OCI-LY7 (cell line): ENCODE measurements at regions not wholly inside any gene's neighbourhood (a gene's known extent, or its start where the extent isn't known, plus 50 kb on each side); places are given as distances from the start of the nearest gene placed in this dataset.

ENCODE experiments used
- CTCF ChIP-seq: fragments of 200-600 bp; sonication (generic); conservative IDR thresholded peaks from 2 replicates; pipeline ENCODE4 v1.5.1; 2014; ENCODE audit warnings: mild to moderate bottlenecking, antibody characterized with exemption, low read length, moderate library complexity, mixed read lengths
- EZH2phosphoT487 ChIP-seq: fragments of 200-600 bp; sonication (generic); IDR thresholded peaks from 2 replicates; pipeline ENCODE4 v1.6.1; 2018; ENCODE audit warnings: low read depth, borderline replicate concordance, mild to moderate bottlenecking, mixed run types, antibody characterized with exemption, low read length, moderate library complexity, mixed read lengths

GRCh38 chr11:69892237-69892985, 73.2 kb upstream of the FGF3 start:
- TF ChIP-seq CTCF = no peak
- TF ChIP-seq EZH2phosphoT487 = no peak
